ENCODE measurements at regions not wholly inside any gene's neighbourhood (a gene's known extent, or its start where the extent isn't known, plus 50 kb on each side); places are given as distances from the start of the nearest gene placed in this dataset.
"Not testable (repeated sequence)": the region's sequence is repeated elsewhere in the genome, so short reads cannot be mapped to it uniquely, and the experiment has no call there.

GRCh38 chr7:152541892-152542291 is 106.1 kb upstream of the KMT2C start:
- no peak for DNase-seq

GRCh38 chr7:152539190-152539495 is 103.3 kb upstream of the KMT2C start:
- DNase-seq = not testable (repeated sequence)

GRCh38 chr7:152538346-152539189 is 102.8 kb upstream of the KMT2C start:
- DNase-seq = not testable (repeated sequence)

- DNase-seq = no peak
Measured at GRCh38 chr7:152537639-152538038, 101.8 kb upstream of the KMT2C start.

GRCh38 chr7:152528612-152529011 is 92.8 kb upstream of the KMT2C start:
- no peak for DNase-seq

- DNase-seq = no peak
Measured at GRCh38 chr7:152527610-152528032, 91.8 kb upstream of the KMT2C start.

- no peak for DNase-seq
Measured at GRCh38 chr7:152523916-152524315, 88.1 kb upstream of the KMT2C start.

GRCh38 chr7:152522571-152523067 is 86.8 kb upstream of the KMT2C start:
- DNase-seq = no peak

GRCh38 chr7:152521420-152522337 is 85.9 kb upstream of the KMT2C start:
- DNase-seq = no peak

GRCh38 chr7:152520861-152521302 is 85.1 kb upstream of the KMT2C start:
- DNase-seq = no peak

GRCh38 chr7:152519290-152519689 is 83.5 kb upstream of the KMT2C start:
- no peak for DNase-seq

- no peak for DNase-seq
Measured at GRCh38 chr7:152516216-152516615, 80.4 kb upstream of the KMT2C start.

- DNase-seq = not testable (repeated sequence)
Measured at GRCh38 chr7:152515266-152515950, 79.6 kb upstream of the KMT2C start.

GRCh38 chr7:152514771-152515105 is 78.9 kb upstream of the KMT2C start:
- DNase-seq = no peak

GRCh38 chr7:152513861-152514770 is 78.3 kb upstream of the KMT2C start:
- no peak for DNase-seq

GRCh38 chr7:152512706-152513105 is 76.9 kb upstream of the KMT2C start:
- DNase-seq = peak; percentile 23

- no peak for DNase-seq
Measured at GRCh38 chr7:152511736-152512135, 75.9 kb upstream of the KMT2C start.

GRCh38 chr7:152508701-152509100 is 72.9 kb upstream of the KMT2C start:
- no peak for DNase-seq

GRCh38 chr7:152505606-152506005 is 69.8 kb upstream of the KMT2C start:
- no peak for DNase-seq

- no peak for DNase-seq
Measured at GRCh38 chr7:152504816-152505215, 69.0 kb upstream of the KMT2C start.

GRCh38 chr7:152504367-152504766 is 68.6 kb upstream of the KMT2C start:
- DNase-seq = no peak
